ENCODE measurements at regions not wholly inside any gene's neighbourhood (a gene's known extent, or its start where the extent isn't known, plus 50 kb on each side); places are given as distances from the start of the nearest gene placed in this dataset.

DNA sequence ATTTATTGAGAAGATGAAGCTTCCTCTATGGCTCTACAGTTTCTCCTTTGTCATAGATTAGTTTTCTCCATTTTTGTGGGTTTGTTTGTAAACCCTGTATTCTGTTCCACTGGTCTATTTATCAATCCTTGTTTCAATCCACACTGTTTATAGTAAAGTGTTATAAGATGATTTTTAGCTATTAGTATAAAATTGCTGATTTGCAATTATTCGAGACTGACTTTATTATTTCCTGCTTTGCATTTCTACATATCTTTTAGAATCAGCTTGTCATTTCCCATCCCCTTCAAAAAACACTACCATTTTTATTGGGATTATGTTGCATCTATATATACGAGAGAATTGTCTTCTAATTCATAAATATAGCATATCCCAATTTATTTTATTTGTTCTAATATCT, 325.9 kb upstream of the EPHA7 start:
- TF ChIP-seq, protein P1, sequence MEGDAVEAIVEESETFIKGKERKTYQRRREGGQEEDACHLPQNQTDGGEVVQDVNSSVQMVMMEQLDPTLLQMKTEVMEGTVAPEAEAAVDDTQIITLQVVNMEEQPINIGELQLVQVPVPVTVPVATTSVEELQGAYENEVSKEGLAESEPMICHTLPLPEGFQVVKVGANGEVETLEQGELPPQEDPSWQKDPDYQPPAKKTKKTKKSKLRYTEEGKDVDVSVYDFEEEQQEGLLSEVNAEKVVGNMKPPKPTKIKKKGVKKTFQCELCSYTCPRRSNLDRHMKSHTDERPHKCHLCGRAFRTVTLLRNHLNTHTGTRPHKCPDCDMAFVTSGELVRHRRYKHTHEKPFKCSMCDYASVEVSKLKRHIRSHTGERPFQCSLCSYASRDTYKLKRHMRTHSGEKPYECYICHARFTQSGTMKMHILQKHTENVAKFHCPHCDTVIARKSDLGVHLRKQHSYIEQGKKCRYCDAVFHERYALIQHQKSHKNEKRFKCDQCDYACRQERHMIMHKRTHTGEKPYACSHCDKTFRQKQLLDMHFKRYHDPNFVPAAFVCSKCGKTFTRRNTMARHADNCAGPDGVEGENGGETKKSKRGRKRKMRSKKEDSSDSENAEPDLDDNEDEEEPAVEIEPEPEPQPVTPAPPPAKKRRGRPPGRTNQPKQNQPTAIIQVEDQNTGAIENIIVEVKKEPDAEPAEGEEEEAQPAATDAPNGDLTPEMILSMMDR (IDR thresholded peaks at IDR 0.05): no peak
- no peak for TF ChIP-seq EZH2 (IDR thresholded peaks at IDR 0.05; ENCODE audit: borderline replicate concordance, insufficient read depth, low read depth, low read length, poor library complexity, severe bottlenecking)

Measured in B cell (primary cell).